ENCODE measurements at regions not wholly inside any gene's neighbourhood (a gene's known extent, or its start where the extent isn't known, plus 50 kb on each side); places are given as distances from the start of the nearest gene placed in this dataset. TPM values are rescaled to one million over a fixed set of nuclear protein-coding genes. Genes with fewer than 3 reads are reported as not detected.

GRCh38 chr1:96660503-96660902 lies 61.1 kb upstream of the PTBP2 start:
- TF ChIP-seq CTCF (IDR thresholded peaks at IDR 0.05), result no peak
- no peak overlapping the region for H3K4me3 Mint-ChIP-seq
- H3K4me1 Mint-ChIP-seq, result no peaks in the 10 kb centered on the region
- Histone ChIP-seq H3K36me3 (replicated peaks in 1 of 2; ENCODE audit: control insufficient read depth in 1 of 2, insufficient read depth in 2 of 2, low read length in 2 of 2) (no peaks in the 10 kb centered on the region), H3K27me3 (ENCODE audit: control insufficient read depth in 2 of 2, insufficient read depth in 2 of 2, low read length in 2 of 2) (no peaks in the 10 kb centered on the region), H3K4me1 (ENCODE audit: control insufficient read depth in 1 of 2, insufficient read depth in 2 of 2, low read length in 2 of 2) (no peaks in the 10 kb centered on the region), H3K27ac (ENCODE audit: low read depth in 1 of 2, low read length in 2 of 2) (no peak overlapping the region), H2AFZ (ENCODE audit: insufficient read depth, low read depth, low read length, poor library complexity, severe bottlenecking) (no peak overlapping the region), H3K4me2 (replicated peaks; ENCODE audit: extremely low read depth, low read length, poor library complexity, severe bottlenecking) (no peak overlapping the region), H4K20me1 (ENCODE audit: insufficient read depth, low read length) (no peaks in the 10 kb centered on the region), H3K9me3 (replicated peaks in 1 of 2; ENCODE audit: control insufficient read depth in 1 of 2, insufficient read depth in 1 of 2, low read length in 2 of 2) (peaks cover 0 to 7% of the 10 kb centered on the region in 2 donors), H3K9ac (ENCODE audit: insufficient read depth, low read length, poor library complexity, severe bottlenecking) (no peak overlapping the region), H3K4me3 (replicated peaks in 1 of 3; ENCODE audit: low read depth in 2 of 3, low read length in 3 of 3) (no peak overlapping the region), H3K79me2 (ENCODE audit: insufficient read depth, low read length) (no peaks in the 10 kb centered on the region)
- H3K9me3 Mint-ChIP-seq, result peaks cover 0 to 22% (median 9%) of the 10 kb centered on the region in 7 donors
- H3K27ac Mint-ChIP-seq, result no peak overlapping the region
- DNase-seq, result no peak
- intact Hi-C loops (cut with micrococcal nuclease), result no loop called here
- no CpG with 5 or more reads among the region's 2 CpGs for WGBS (ENCODE audit: insufficient coverage)
- peaks cover 0 to 2% (median 0%) of the 10 kb centered on the region in 3 donors for H3K27me3 Mint-ChIP-seq (ENCODE audit: low read depth in 3 of 3)
- H3K36me3 Mint-ChIP-seq, result no peaks in the 10 kb centered on the region

Small RNAs in the stretch of these regions (small RNA-seq; reads per million reads assigned to genes)
- gene RNU1-130P (ENCODE audit: insufficient read length, low read depth), result not detected

Measured in CD14-positive monocyte (primary cell).